ENCODE measurements at regions not wholly inside any gene's neighbourhood (a gene's known extent, or its start where the extent isn't known, plus 50 kb on each side); places are given as distances from the start of the nearest gene placed in this dataset.

- no peak for TF ChIP-seq CTCF (IDR thresholded peaks at IDR 0.05; ENCODE audit: low read depth, low read length, missing control alignments)
- H3K4me3 ChIP-seq (ENCODE audit: low read depth, low read length) = no peak overlapping the region
These were observed 101.3 kb downstream of the AKAP11 start for GRCh38 chr13:42373048-42373812.

GRCh38 chr13:42375663-42376062, 103.7 kb downstream of the AKAP11 start:
- DNase-seq (ENCODE audit: low read depth) = no peak
- H3K4me3 ChIP-seq (ENCODE audit: low read depth, low read length) = no peak overlapping the region
- no peak for TF ChIP-seq CTCF (IDR thresholded peaks at IDR 0.05; ENCODE audit: low read depth, low read length, missing control alignments)

More at GRCh38 chr13:42373048-42373812, 101.3 kb downstream of the AKAP11 start:
- DNase-seq (ENCODE audit: low read depth) = no peak

- no peak for TF ChIP-seq CTCF (IDR thresholded peaks at IDR 0.05; ENCODE audit: low read depth, low read length, missing control alignments)
- peak; percentile 99 for DNase-seq (ENCODE audit: low read depth)
- no peak overlapping the region; the same call in 1 of the 2 replicates for H3K4me3 ChIP-seq (ENCODE audit: low read depth, low read length)
These were observed 105.9 kb downstream of the AKAP11 start for GRCh38 chr13:42377640-42378382.

- TF ChIP-seq CTCF (IDR thresholded peaks at IDR 0.05; ENCODE audit: low read depth, low read length, missing control alignments) = no peak
- no peak overlapping the region; the same call in 1 of the 2 replicates for H3K4me3 ChIP-seq (ENCODE audit: low read depth, low read length)
- DNase-seq (ENCODE audit: low read depth) = peak; percentile 71
These were observed 106.4 kb downstream of the AKAP11 start for GRCh38 chr13:42378383-42378780.

GRCh38 chr13:42379241-42379640, 107.3 kb downstream of the AKAP11 start:
- TF ChIP-seq CTCF (IDR thresholded peaks at IDR 0.05; ENCODE audit: low read depth, low read length, missing control alignments) = no peak
- no peak for DNase-seq (ENCODE audit: low read depth)
- H3K4me3 ChIP-seq (ENCODE audit: low read depth, low read length) = no peak overlapping the region

GRCh38 chr13:42380420-42381164, 108.6 kb downstream of the AKAP11 start:
- H3K4me3 ChIP-seq (ENCODE audit: low read depth, low read length) = peak overlapping the region; percentile 8; the same call in 1 of the 2 replicates
- TF ChIP-seq CTCF (IDR thresholded peaks at IDR 0.05; ENCODE audit: low read depth, low read length, missing control alignments) = no peak
- peak; percentile 82 for DNase-seq (ENCODE audit: low read depth)
